ENCODE measurements at regions not wholly inside any gene's neighbourhood (a gene's known extent, or its start where the extent isn't known, plus 50 kb on each side); places are given as distances from the start of the nearest gene placed in this dataset.

- no peak for TF ChIP-seq ZNF710 (CRISPR knock-in tag; IDR thresholded peaks at IDR 0.05; ENCODE audit: borderline replicate concordance)
- no peak for TF ChIP-seq CTCF (CRISPR knock-in tag; IDR thresholded peaks at IDR 0.05)
- no peak for TF ChIP-seq DBP (CRISPR knock-in tag; IDR thresholded peaks at IDR 0.05; ENCODE audit: not compliant biosample characterization)
- no peak for TF ChIP-seq SIX4 (CRISPR knock-in tag; IDR thresholded peaks at IDR 0.05)
These were observed 288.1 kb downstream of the NNT start for GRCh38 chr5:43891112-43891511.

All from HepG2 (cell line).